Retinal pigment epithelial cell (primary cell): ENCODE measurements at regions not wholly inside any gene's neighbourhood (a gene's known extent, or its start where the extent isn't known, plus 50 kb on each side); places are given as distances from the start of the nearest gene placed in this dataset.

Experiments used
- DNase-seq: peaks from one replicate; pipeline ENCODE4 v3.0.0-alpha.2; 2010; ENCODE audit warnings: low read depth
- H3K4me3 ChIP-seq: 2 replicates; pipeline ENCODE4 v1.5.1; 2011; ENCODE audit warnings: mild to moderate bottlenecking, low read length, control low read depth, moderate library complexity
- TF ChIP-seq, protein P1 (sequence below): conservative IDR thresholded peaks from 2 replicates; pipeline ENCODE4 v1.5.1; 2011; ENCODE audit warnings: low read depth, low read length, control low read depth, inconsistent platforms

DNA sequence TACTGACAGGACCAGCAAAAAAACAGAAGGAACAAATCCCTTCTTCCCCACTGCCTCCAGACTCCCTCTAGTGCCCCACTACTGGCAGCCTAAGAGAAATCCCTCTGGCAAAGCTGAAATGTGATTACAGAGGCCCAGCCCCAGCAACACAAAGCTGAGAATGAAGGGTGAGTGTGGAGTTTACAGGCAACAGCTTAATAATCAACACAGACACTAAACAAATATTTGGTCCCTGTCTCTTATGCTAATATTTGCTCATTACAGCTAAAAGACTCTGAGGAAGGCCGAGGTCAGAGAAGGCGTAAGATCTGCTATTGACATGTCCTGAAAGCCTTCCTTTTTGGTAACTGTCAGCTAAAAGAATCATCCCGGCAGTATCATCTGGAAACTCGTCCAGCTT lies 308.5 kb upstream of the RASGRP1 start:
- DNase-seq = no peak
- no peak overlapping the region for H3K4me3 ChIP-seq
- TF ChIP-seq, protein P1, sequence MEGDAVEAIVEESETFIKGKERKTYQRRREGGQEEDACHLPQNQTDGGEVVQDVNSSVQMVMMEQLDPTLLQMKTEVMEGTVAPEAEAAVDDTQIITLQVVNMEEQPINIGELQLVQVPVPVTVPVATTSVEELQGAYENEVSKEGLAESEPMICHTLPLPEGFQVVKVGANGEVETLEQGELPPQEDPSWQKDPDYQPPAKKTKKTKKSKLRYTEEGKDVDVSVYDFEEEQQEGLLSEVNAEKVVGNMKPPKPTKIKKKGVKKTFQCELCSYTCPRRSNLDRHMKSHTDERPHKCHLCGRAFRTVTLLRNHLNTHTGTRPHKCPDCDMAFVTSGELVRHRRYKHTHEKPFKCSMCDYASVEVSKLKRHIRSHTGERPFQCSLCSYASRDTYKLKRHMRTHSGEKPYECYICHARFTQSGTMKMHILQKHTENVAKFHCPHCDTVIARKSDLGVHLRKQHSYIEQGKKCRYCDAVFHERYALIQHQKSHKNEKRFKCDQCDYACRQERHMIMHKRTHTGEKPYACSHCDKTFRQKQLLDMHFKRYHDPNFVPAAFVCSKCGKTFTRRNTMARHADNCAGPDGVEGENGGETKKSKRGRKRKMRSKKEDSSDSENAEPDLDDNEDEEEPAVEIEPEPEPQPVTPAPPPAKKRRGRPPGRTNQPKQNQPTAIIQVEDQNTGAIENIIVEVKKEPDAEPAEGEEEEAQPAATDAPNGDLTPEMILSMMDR = no peak

DNA sequence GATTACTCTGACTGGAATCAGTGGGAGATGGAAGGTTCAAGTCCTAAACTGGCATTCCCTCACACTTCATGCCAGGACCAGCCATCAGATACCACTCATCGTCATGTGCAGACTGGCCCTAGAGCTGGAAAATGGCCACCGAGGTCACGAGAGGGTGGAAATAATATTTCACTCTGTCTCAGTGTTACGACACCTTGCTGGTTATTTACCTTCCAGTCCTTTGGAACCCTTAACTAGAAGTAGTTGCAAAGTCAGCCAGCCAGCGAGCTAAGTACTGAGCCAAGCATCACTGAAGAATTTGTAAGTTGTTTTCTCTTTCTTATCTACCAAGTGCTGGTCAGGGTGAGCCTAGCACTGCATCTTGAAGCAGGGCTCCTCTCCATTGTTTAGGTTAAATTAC lies 309.9 kb upstream of the RASGRP1 start:
- TF ChIP-seq, protein P1 = no peak
- no peak overlapping the region for H3K4me3 ChIP-seq
- DNase-seq = no peak

GRCh38 chr15:38876211-38876610 lies 311.6 kb upstream of the RASGRP1 start:
- TF ChIP-seq, protein P1 = no peak
- no peak for DNase-seq
- no peak overlapping the region for H3K4me3 ChIP-seq

DNA sequence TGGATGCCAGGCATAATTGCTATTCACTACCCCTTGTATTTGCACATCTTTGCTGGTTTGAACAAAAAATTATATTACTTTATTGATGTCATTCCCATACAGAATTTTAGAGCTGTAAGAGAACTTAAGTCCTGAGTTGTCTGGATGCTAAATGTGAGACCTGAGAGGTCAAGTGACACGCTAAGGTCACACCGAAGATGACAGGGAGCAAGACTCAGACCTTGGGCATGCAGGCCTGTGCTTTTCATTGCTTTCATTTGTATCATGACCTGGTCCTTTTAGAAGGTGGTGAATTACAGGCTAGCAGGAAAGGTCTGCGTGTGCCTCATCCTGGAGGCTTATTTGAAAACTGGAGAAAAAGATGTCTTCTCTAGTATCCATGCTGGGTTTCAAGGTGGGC lies 312.0 kb upstream of the RASGRP1 start:
- TF ChIP-seq, protein P1 = no peak
- H3K4me3 ChIP-seq = no peak overlapping the region
- DNase-seq = no peak

- DNase-seq = no peak
- no peak overlapping the region for H3K4me3 ChIP-seq
- TF ChIP-seq, protein P1 = no peak
Observed at GRCh38 chr15:38877471-38877870, 312.9 kb upstream of the RASGRP1 start.

DNA sequence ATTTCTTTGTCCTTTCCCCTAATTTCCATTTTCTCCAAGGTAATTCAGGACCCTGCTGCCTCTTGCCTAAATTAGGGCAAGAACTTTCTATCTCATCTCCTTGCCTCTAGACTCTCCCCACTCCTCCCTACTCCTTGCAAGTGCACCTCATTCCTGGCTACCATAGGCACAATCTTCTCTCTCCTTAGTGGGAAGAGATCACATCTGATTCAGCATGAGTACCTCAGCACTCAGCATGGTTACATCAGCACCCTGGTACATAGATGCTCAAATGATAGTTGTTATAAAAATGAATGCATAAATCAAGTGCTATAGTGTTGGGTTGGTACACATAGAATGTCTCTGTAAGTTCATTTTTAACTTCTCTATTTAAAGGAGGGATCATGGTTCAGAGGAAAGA lies 313.4 kb upstream of the RASGRP1 start:
- no peak overlapping the region for H3K4me3 ChIP-seq
- TF ChIP-seq, protein P1 = no peak
- DNase-seq = no peak

- TF ChIP-seq, protein P1 = no peak
- no peak for DNase-seq
- no peak overlapping the region for H3K4me3 ChIP-seq
Observed at GRCh38 chr15:38878926-38879325, 314.3 kb upstream of the RASGRP1 start.
